Fibroblast of pulmonary artery (primary cell): ENCODE measurements at regions not wholly inside any gene's neighbourhood (a gene's known extent, or its start where the extent isn't known, plus 50 kb on each side); places are given as distances from the start of the nearest gene placed in this dataset.

Experiments used
- DNase-seq: peaks from one replicate; pipeline ENCODE4 v3.0.0-alpha.2; 2010; ENCODE audit warnings: low read depth
- H3K4me3 ChIP-seq: replicated peaks from 2 replicates; pipeline ENCODE4 v1.5.1; 2011; ENCODE audit warnings: low read depth, mild to moderate bottlenecking, control low read depth, low read length, moderate library complexity
- TF ChIP-seq, protein P1 (sequence below): IDR thresholded peaks from 2 replicates; pipeline ENCODE4 v1.5.1; 2011; ENCODE audit warnings: mild to moderate bottlenecking, control low read depth, low read length, inconsistent platforms; ENCODE audit errors: missing control alignments

DNA sequence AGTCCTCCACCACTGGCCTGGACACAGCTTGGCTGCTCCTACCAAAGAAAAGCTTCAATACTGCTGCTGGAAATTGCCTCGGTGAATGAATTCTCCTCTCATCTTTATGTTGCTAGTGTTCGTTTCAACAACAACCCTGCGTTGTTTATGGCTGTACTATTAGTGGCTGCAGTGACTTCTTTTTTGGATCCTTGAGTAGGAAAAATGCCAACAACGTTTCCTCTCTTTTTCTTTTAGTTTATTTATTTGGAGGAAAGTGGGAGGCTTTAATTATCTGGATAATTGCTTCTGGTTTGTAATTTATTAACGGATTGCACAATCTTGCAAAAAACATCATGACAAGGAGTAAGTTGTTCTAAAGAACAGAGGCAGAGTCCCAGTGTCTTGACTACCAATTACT lies 464.1 kb upstream of the TRAM1L1 start:
- DNase-seq, result no peak
- TF ChIP-seq, protein P1, sequence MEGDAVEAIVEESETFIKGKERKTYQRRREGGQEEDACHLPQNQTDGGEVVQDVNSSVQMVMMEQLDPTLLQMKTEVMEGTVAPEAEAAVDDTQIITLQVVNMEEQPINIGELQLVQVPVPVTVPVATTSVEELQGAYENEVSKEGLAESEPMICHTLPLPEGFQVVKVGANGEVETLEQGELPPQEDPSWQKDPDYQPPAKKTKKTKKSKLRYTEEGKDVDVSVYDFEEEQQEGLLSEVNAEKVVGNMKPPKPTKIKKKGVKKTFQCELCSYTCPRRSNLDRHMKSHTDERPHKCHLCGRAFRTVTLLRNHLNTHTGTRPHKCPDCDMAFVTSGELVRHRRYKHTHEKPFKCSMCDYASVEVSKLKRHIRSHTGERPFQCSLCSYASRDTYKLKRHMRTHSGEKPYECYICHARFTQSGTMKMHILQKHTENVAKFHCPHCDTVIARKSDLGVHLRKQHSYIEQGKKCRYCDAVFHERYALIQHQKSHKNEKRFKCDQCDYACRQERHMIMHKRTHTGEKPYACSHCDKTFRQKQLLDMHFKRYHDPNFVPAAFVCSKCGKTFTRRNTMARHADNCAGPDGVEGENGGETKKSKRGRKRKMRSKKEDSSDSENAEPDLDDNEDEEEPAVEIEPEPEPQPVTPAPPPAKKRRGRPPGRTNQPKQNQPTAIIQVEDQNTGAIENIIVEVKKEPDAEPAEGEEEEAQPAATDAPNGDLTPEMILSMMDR, result no peak
- no peak overlapping the region for H3K4me3 ChIP-seq

DNA sequence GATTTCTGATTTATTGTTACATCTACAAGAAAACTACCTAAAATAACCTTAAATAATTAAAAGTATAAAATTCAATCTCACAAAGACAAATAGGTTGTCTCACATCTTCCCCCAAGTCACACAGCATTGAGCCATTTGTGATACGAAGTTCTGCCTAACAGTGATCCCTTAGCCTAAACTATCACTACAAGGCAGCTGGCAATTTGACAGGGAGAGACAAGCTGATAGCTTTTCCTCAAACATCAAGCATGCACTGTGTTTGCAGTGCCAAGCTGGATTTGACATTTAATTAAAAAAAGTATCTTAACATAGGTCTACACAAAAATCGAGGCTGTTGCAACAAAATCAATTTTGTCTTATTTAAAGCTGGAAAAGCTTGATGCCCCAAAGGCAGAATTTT lies 464.7 kb upstream of the TRAM1L1 start:
- no peak for DNase-seq
- TF ChIP-seq, protein P1, result no peak
- H3K4me3 ChIP-seq, result no peak overlapping the region

DNA sequence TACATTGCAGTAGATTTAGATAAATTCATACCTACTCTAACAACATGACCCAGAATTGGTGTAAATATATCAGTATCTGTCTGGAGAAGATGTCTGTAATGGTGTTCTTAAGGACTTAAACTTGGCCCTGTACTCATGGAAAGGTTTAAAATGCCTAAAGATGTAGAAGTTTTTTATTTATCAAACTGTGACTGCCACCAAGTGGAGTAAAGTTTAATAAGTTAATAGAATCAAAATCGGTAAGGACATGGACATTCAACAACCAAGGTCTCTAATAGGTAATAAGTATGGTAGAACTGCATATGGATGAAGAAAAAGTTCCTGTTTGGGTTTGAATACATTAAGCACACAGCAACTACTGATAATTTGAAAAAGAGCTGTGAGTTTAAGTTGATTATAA lies 474.0 kb upstream of the NDST3 start:
- H3K4me3 ChIP-seq, result no peak overlapping the region
- peak; percentile 1 for DNase-seq
- TF ChIP-seq, protein P1, result no peak

DNA sequence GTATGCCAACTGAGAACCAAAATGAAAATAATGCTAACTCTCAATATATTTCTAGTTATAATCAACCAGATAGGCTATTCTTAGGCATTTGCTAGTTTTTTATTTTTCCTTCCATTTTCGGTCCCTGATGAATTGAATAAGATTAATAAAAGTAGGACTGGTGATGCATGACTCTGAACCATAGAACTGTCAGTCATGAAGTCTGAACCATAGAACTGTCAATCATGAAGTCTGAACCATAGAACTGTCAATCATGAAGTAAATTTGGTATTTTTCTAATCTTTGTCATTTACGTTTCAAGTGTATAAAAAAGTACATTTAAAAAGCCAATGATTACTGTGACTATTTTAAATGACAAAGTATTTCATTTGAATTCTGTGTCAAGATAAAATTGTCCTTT lies 460.2 kb upstream of the NDST3 start:
- no peak for DNase-seq
- no peak overlapping the region for H3K4me3 ChIP-seq
- TF ChIP-seq, protein P1, result no peak

DNA sequence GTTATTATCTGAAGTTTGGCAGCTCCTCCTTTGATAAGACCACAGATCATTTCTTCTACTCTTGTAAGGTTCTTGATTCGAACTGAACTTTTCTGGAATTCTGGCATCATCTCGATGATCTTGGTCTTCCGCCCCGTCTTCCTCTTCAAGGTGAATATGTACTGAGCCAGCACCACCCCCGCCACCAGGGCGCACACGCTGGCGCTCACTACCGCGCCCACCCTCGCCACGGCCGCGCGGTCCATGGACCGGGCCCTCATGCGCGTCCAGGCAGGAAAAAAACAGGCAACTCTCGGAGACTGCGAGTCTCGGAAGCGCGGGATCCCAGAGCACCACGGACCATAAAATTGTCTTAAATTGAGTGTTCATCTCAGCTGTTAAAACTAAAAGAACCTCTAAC lies 458.4 kb upstream of the NDST3 start:
- no peak overlapping the region for H3K4me3 ChIP-seq
- no peak for DNase-seq
- TF ChIP-seq, protein P1, result no peak

DNA sequence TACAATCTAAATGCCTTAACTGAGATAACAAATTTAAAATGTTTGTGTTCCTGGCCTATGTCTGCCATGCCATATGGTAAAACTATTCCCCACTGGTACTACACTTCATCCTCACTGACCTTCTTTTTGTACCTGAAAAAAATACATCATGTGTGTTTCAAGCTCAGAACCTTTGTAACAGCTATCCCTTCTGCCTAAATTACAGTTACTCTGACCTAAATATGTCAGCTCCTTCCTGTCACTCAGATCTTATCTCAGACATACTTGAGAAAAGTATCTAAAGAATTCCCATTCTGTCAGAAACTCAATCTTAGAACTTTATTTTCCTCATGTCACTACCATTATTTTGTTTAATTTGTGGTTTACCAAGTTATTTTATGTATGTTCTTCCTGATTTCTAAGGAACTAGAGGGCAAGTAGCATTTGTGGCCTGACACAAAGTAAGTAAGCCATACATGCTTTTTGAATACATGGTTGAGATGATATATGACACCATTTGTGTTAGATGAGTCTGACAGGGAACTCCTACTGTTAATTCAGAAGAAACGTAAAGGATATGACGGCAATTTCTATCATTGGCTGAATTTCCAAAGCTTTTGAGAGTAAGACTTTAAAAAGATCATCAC lies 456.5 kb upstream of the NDST3 start:
- TF ChIP-seq, protein P1, result no peak
- no peak overlapping the region for H3K4me3 ChIP-seq
- DNase-seq, result no peak

DNA sequence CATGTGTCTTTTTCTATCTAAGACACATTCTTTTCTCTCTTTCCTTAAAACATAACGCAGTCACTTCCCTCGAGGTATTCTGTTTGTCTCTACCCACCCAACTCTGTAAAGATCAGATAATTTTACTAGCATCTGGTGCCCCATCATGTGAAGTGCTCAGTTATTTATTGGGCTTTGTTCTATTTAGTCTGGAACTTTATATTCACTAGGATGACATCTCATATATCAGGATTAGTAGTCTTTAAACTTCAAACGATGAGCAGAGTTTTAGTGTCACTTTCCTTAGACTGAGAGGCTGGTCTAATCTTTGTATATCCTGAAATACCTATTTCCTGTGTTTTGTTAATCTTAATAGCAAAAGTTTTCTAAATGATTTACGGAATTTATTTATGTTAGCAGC lies 445.5 kb upstream of the NDST3 start:
- no peak overlapping the region for H3K4me3 ChIP-seq
- no peak for DNase-seq
- TF ChIP-seq, protein P1, result no peak
